Skeletal muscle tissue (tissue), 3 donors: ENCODE measurements at regions not wholly inside any gene's neighbourhood (a gene's known extent, or its start where the extent isn't known, plus 50 kb on each side); places are given as distances from the start of the nearest gene placed in this dataset.

ENCODE experiments used
- H3K27ac ChIP-seq: one replicate; pipeline ENCODE4 v1.7.0; 2013; ENCODE audit warnings: mild to moderate bottlenecking, low read depth, low read length, inconsistent platforms
- H3K27me3 ChIP-seq, 3 donors: one replicate each; pipeline ENCODE4 v1.7.0; 2013; ENCODE audit warnings: low read length in 3 of 3; ENCODE audit not compliant: control insufficient read depth in 3 of 3, insufficient read depth in 3 of 3
- H3K36me3 ChIP-seq, 3 donors: one replicate each; pipeline ENCODE4 v1.7.0; 2013; ENCODE audit warnings: low read length in 3 of 3; ENCODE audit not compliant: control insufficient read depth in 3 of 3, insufficient read depth in 3 of 3
- H3K4me1 ChIP-seq, 3 donors: one replicate each; pipeline ENCODE4 v1.7.0; 2013; ENCODE audit warnings: low read length in 3 of 3, mild to moderate bottlenecking in 3 of 3; ENCODE audit not compliant: control insufficient read depth in 3 of 3, insufficient read depth in 3 of 3
- H3K4me3 ChIP-seq, 3 donors: one replicate each; pipeline ENCODE4 v1.7.0; 2013; ENCODE audit warnings: low read length in 3 of 3
- H3K9ac ChIP-seq, 3 donors: one replicate each; pipeline ENCODE4 v1.7.0; 2013; ENCODE audit warnings: low read length in 3 of 3, mild to moderate bottlenecking in 3 of 3, moderate library complexity in 2 of 3, low read depth in 1 of 3
- H3K9me3 ChIP-seq, 3 donors: one replicate each; pipeline ENCODE4 v1.7.0; 2013; ENCODE audit warnings: low read length in 3 of 3; ENCODE audit not compliant: control insufficient read depth in 3 of 3
- donor health status: Osteomylitis.

GRCh38 chrX:40318076-40318475, 220.3 kb upstream of the BCOR start:
- H3K4me1 ChIP-seq, result no peaks in the 10 kb centered on the region
- no peaks in the 10 kb centered on the region for H3K36me3 ChIP-seq
- H3K27me3 ChIP-seq, result no peaks in the 10 kb centered on the region
- H3K27ac ChIP-seq, result no peak overlapping the region
- no peak overlapping the region for H3K4me3 ChIP-seq
- H3K9me3 ChIP-seq, result peaks cover 0 to 6% (median 0%) of the 10 kb centered on the region in 3 donors
- H3K9ac ChIP-seq, result no peak overlapping the region

DNA sequence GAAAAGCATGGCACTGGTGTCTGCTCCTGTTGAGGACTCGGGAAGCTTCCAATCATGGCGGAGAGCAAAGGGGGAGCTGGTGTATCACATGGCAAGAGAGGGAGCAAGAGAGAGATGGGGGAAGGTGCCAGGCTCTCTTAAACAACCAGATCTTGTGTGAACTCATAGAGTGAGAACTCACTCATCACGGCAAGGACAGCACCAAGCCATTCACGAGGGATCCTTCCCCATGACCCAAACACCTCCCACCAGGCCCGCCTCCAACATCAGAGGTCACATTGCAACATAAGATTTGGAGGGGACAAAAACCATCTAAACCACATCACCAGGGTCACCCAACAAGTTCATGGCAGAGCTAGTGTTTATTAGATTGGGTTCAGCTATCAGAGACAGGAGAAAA, 218.7 kb upstream of the BCOR start:
- peaks cover 0 to 4% (median 0%) of the 10 kb centered on the region in 3 donors for H3K27me3 ChIP-seq
- H3K9me3 ChIP-seq, result peaks cover 0 to 4% (median 0%) of the 10 kb centered on the region in 3 donors
- no peak overlapping the region for H3K27ac ChIP-seq
- H3K4me1 ChIP-seq, result no peaks in the 10 kb centered on the region
- H3K9ac ChIP-seq, result no peak overlapping the region
- H3K4me3 ChIP-seq, result no peak overlapping the region
- no peaks in the 10 kb centered on the region for H3K36me3 ChIP-seq

DNA sequence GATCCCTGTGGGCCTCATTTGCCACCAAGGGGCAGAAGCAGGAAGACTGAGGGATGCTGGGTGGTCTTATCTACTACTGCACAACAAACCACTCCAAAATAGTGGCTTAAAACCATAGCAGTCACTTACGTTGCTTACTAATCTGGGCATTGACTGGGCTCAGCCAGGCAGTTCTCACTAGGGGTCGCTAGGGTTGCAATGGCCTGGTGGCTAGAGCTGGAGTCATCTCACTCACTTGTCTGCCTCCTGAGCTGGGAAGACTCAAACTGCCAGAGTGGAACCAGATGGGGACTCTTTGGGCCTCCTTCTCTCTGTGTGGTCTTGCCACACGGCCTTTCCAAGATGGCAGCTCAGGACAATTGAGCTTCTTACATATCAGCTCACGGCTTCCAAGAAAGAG, 216.3 kb upstream of the BCOR start:
- peaks cover 0 to 2% (median 0%) of the 10 kb centered on the region in 3 donors for H3K9me3 ChIP-seq
- no peaks in the 10 kb centered on the region for H3K36me3 ChIP-seq
- H3K4me3 ChIP-seq, result no peak overlapping the region
- H3K27me3 ChIP-seq, result peaks cover 0 to 8% (median 0%) of the 10 kb centered on the region in 3 donors
- H3K4me1 ChIP-seq, result no peaks in the 10 kb centered on the region
- no peak overlapping the region for H3K9ac ChIP-seq
- H3K27ac ChIP-seq, result no peak overlapping the region

- H3K9me3 ChIP-seq, result peaks cover 0 to 2% (median 0%) of the 10 kb centered on the region in 3 donors
- peaks cover 0 to 8% (median 0%) of the 10 kb centered on the region in 3 donors for H3K27me3 ChIP-seq
- H3K4me1 ChIP-seq, result no peaks in the 10 kb centered on the region
- H3K27ac ChIP-seq, result no peak overlapping the region
- H3K36me3 ChIP-seq, result no peaks in the 10 kb centered on the region
- H3K9ac ChIP-seq, result no peak overlapping the region
- no peak overlapping the region for H3K4me3 ChIP-seq
Measured at GRCh38 chrX:40313269-40313668, 215.5 kb upstream of the BCOR start.

DNA sequence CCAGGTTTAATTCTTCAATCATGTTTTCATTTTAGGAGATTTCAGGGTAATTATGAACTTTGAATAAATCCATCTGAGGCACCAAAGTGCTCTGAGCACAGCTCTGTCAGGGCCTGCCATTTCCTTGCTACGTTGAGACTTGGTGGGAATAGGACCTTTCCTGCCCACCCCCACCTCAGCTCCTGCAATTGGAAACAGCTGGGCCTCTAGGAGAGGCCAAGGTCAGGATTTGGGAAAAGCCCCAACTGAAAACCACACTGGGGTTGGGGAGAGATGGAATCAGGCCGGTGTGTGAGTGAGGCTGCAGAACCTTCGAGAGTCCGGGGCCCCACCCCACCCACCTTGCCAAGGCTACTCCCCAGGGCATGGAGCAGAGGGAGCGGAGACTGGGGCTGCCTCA, 212.7 kb upstream of the BCOR start:
- Histone ChIP-seq H3K9me3 (no peaks in the 10 kb centered on the region), H3K36me3 (no peaks in the 10 kb centered on the region), H3K9ac (no peak overlapping the region), H3K27me3 (peaks cover 0 to 8% (median 0%) of the 10 kb centered on the region in 3 donors), H3K4me1 (no peaks in the 10 kb centered on the region), H3K27ac (no peak overlapping the region), H3K4me3 (no peak overlapping the region)

DNA sequence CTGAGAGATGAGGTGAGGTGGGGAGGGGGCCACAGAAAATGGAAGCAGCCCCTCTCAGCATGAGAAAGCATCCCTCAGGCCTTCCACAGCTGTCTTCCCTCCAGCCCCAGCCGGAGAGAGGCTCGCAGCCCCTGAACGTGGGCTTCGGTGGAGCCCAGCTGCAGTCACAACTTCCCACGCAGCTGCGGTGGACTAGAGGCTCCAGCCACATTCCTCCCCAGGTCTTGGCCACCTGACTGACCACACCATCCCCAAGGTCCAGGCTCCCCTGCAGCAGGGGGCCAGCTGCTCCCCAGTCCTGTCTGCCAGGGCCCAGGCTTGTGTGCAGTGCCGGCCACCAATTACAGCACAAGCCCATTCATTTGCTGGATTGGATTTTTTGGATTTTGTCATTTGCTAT, 212.3 kb upstream of the BCOR start:
- H3K9me3 ChIP-seq, result no peaks in the 10 kb centered on the region
- H3K27me3 ChIP-seq, result peaks cover 0 to 8% (median 0%) of the 10 kb centered on the region in 3 donors
- H3K9ac ChIP-seq, result no peak overlapping the region
- no peaks in the 10 kb centered on the region for H3K4me1 ChIP-seq
- no peak overlapping the region for H3K4me3 ChIP-seq
- no peak overlapping the region for H3K27ac ChIP-seq
- no peaks in the 10 kb centered on the region for H3K36me3 ChIP-seq

DNA sequence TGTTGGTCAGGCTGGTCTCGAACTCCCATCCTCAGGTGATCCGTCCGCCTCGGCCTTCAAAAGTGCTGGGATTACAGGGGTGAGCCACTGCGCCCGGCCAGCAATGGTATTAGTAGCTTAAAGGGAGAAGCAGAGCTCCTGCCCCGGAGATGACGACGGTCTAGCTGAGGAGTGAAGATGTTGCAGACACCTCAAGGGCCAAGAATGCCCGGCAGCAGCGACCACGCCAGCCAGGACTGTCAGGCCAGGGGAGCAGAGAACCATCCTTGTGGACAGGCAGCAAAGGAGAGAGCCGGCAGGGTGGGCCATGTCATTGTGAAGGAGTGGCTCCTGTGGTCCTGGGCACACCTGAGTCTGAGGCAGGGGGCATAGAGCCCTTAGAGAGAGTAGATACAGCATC, 210.1 kb upstream of the BCOR start:
- Histone ChIP-seq H3K4me1 (no peaks in the 10 kb centered on the region), H3K27ac (no peak overlapping the region), H3K27me3 (peaks cover 0 to 8% (median 0%) of the 10 kb centered on the region in 3 donors), H3K36me3 (no peaks in the 10 kb centered on the region), H3K9ac (no peak overlapping the region), H3K4me3 (no peak overlapping the region), H3K9me3 (no peaks in the 10 kb centered on the region)

- no peak overlapping the region for H3K9ac ChIP-seq
- no peaks in the 10 kb centered on the region for H3K36me3 ChIP-seq
- no peak overlapping the region for H3K27ac ChIP-seq
- peaks cover 0 to 8% (median 0%) of the 10 kb centered on the region in 3 donors for H3K27me3 ChIP-seq
- H3K4me1 ChIP-seq, result no peaks in the 10 kb centered on the region
- no peaks in the 10 kb centered on the region for H3K9me3 ChIP-seq
- H3K4me3 ChIP-seq, result no peak overlapping the region
Measured at GRCh38 chrX:40304115-40304514, 206.4 kb upstream of the BCOR start.

DNA sequence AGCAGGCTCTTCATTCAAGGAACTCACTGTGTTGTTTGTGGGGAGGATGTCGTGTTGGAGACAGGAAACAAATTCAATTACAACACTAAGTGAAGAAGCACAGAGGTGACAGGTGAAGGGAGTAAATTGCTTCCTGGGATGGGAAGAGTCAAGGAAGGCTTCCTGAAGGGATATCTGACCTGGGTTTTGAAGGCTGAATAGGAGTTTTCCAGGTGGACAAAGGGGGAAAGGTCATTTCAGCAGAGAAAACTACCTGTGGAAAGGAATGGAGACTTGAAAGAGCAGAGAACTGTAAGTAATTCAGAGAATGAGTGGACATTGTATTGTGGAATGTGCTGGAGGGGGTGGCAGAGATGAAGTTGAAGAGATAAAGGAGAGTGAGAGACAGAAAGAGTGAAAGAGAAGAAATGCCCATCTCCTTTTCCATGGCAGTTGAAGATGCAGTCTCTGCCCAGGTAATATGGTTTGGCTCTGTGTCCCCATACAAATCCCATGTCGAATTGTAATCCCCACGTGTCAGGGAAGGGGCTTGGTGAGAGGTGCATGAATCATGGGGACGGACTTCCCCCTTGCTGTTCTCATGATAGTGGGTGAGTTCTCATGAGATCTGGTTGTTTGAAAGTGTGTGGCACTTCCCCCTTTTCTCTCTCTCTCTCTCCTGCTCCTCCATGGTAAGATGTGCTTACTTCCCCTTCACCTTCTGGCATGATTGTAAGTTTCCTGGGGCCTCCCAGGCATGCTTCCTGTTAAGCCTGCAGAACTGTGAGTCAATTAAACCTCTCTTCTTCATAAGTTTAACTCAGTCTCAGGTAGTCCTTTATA, 205.7 kb upstream of the BCOR start:
- Histone ChIP-seq H3K9ac (no peak overlapping the region), H3K4me1 (no peaks in the 10 kb centered on the region), H3K27me3 (peaks cover 0 to 8% (median 0%) of the 10 kb centered on the region in 3 donors)

GRCh38 chrX:40300286-40300890, 202.6 kb upstream of the BCOR start:
- Histone ChIP-seq H3K27me3 (peaks cover 0 to 8% (median 0%) of the 10 kb centered on the region in 3 donors), H3K4me3 (no peak overlapping the region), H3K9ac (no peak overlapping the region), H3K4me1 (no peaks in the 10 kb centered on the region), H3K9me3 (no peaks in the 10 kb centered on the region), H3K36me3 (no peaks in the 10 kb centered on the region), H3K27ac (no peak overlapping the region)

More for the DNA sequence above, 205.7 kb upstream of the BCOR start:
- H3K4me3 ChIP-seq, result no peak overlapping the region
- no peaks in the 10 kb centered on the region for H3K9me3 ChIP-seq
- H3K27ac ChIP-seq, result no peak overlapping the region
- H3K36me3 ChIP-seq, result no peaks in the 10 kb centered on the region
